GM19467 (cell line): ENCODE measurements at regions not wholly inside any gene's neighbourhood (a gene's known extent, or its start where the extent isn't known, plus 50 kb on each side); places are given as distances from the start of the nearest gene placed in this dataset.
A peak's percentile ranks its signal among the peaks of the same experiment; 100 is the strongest.
"Not testable (repeated sequence)": the region's sequence is repeated elsewhere in the genome, so short reads cannot be mapped to it uniquely, and the experiment has no call there.

Experiments
- ATAC-seq: cut with Tn5 transposase; IDR thresholded peaks from one replicate; pipeline ENCODE4 v1.9.1; 2021; ENCODE audit warnings: mild to moderate bottlenecking, moderate library complexity; ENCODE audit not compliant: unreplicated experiment

GRCh38 chr9:135399000-135399649 lies 80.5 kb upstream of the PPP1R26 start:
- no peak for ATAC-seq

- ATAC-seq: no peak
These were observed 79.1 kb upstream of the PPP1R26 start for GRCh38 chr9:135400496-135400895.

GRCh38 chr9:135401218-135401617 lies 78.4 kb upstream of the PPP1R26 start:
- ATAC-seq: no peak

GRCh38 chr9:135402048-135402738 lies 77.4 kb upstream of the PPP1R26 start:
- no peak for ATAC-seq

- no peak for ATAC-seq
These were observed 76.6 kb upstream of the PPP1R26 start for GRCh38 chr9:135402739-135403695.

- ATAC-seq: no peak
These were observed 75.7 kb upstream of the PPP1R26 start for GRCh38 chr9:135403733-135404450.

GRCh38 chr9:135404451-135405144 lies 75.0 kb upstream of the PPP1R26 start:
- no peak for ATAC-seq

GRCh38 chr9:135405145-135405464 lies 74.5 kb upstream of the PPP1R26 start:
- ATAC-seq: not testable (repeated sequence)

- ATAC-seq: no peak
These were observed 70.9 kb upstream of the PPP1R26 start for GRCh38 chr9:135408476-135409254.

- no peak for ATAC-seq
These were observed 70.0 kb upstream of the PPP1R26 start for GRCh38 chr9:135409286-135410200.

GRCh38 chr9:135410421-135410820 lies 69.2 kb upstream of the PPP1R26 start:
- ATAC-seq: no peak

GRCh38 chr9:135410831-135411473 lies 68.6 kb upstream of the PPP1R26 start:
- no peak for ATAC-seq

- not testable (repeated sequence) for ATAC-seq
These were observed 68.0 kb upstream of the PPP1R26 start for GRCh38 chr9:135411605-135412004.

GRCh38 chr9:135412315-135413085 lies 67.1 kb upstream of the PPP1R26 start:
- peak; percentile 82 for ATAC-seq

GRCh38 chr9:135413086-135413375 lies 66.6 kb upstream of the PPP1R26 start:
- ATAC-seq: no peak

- no peak for ATAC-seq
These were observed 66.1 kb upstream of the PPP1R26 start for GRCh38 chr9:135413461-135413860.

GRCh38 chr9:135414293-135414692 lies 65.3 kb upstream of the PPP1R26 start:
- ATAC-seq: no peak

GRCh38 chr9:135415586-135415985 lies 64.0 kb upstream of the PPP1R26 start:
- ATAC-seq: no peak
